ENCODE measurements at regions not wholly inside any gene's neighbourhood (a gene's known extent, or its start where the extent isn't known, plus 50 kb on each side); places are given as distances from the start of the nearest gene placed in this dataset.

GRCh38 chr14:76957224-76957891, 71.2 kb downstream of the IRF2BPL start:
- Histone ChIP-seq H3K4me1 (replicated peaks in 1 of 2) (peaks cover 44 to 59% of the 10 kb centered on the region in 2 donors), H3K4me3 (no peak overlapping the region)

GRCh38 chr14:76956316-76957090, 72.0 kb downstream of the IRF2BPL start:
- Histone ChIP-seq H3K36me3 (replicated peaks in 1 of 2) (no peaks in the 10 kb centered on the region), H3K4me1 (replicated peaks in 1 of 2) (peaks cover 42 to 52% of the 10 kb centered on the region in 2 donors), H3K27ac (peak overlapping the region; percentile 96 to 99 (median 97)), H3K27me3 (no peaks in the 10 kb centered on the region), H3K9me3 (replicated peaks in 1 of 3) (no peaks in the 10 kb centered on the region), H3K4me3 (peak overlapping the region in 1 of 4 donors; percentile 32)
- TF ChIP-seq CTCF (IDR thresholded peaks at IDR 0.05) (peak in 4 of 6 experiments; percentile 30 to 61 (median 38)), POLR2A (IDR thresholded peaks at IDR 0.05) (peak; percentile 35 to 65)
- peak; percentile 95 to 98 (median 96) for DNase-seq
- 0 to 2% (median 2%) methylated on average over 8 to 48 of the region's 48 CpGs for WGBS, 4 donors
- intact Hi-C loops (cut with DNase I), result loop anchor here (5.0 kb wide), 3 partner anchors 39 to 71 kb away; partner anchors contain the start of gene IRF2BPL (in 2 of the 2)

More at GRCh38 chr14:76957224-76957891, 71.2 kb downstream of the IRF2BPL start:
- Histone ChIP-seq H3K27ac (peak overlapping the region; percentile 96 to 99 (median 97)), H3K36me3 (replicated peaks in 1 of 2) (no peaks in the 10 kb centered on the region), H3K9me3 (replicated peaks in 1 of 3) (no peaks in the 10 kb centered on the region), H3K27me3 (no peaks in the 10 kb centered on the region)
- intact Hi-C loops (cut with DNase I), result loop anchor here (5.0 kb wide), 3 partner anchors 40 to 70 kb away; partner anchors contain the start of gene IRF2BPL (in 2 of the 2)
- TF ChIP-seq POLR2A (IDR thresholded peaks at IDR 0.05) (no peak), CTCF (IDR thresholded peaks at IDR 0.05) (no peak)
- 7 to 36% (median 30%) methylated on average over 3 to 4 of the region's 4 CpGs for WGBS, 4 donors
- no peak for DNase-seq

- TF ChIP-seq POLR2A (IDR thresholded peaks at IDR 0.05), result no peak
- TF ChIP-seq CTCF (IDR thresholded peaks at IDR 0.05), result no peak
- Histone ChIP-seq H3K4me1 (replicated peaks in 1 of 2) (peaks cover 40 to 46% of the 10 kb centered on the region in 2 donors), H3K36me3 (replicated peaks in 1 of 2) (no peaks in the 10 kb centered on the region), H3K9me3 (replicated peaks in 1 of 3) (no peaks in the 10 kb centered on the region), H3K27ac (peak overlapping the region; percentile 96 to 99 (median 97)), H3K4me3 (peak overlapping the region in 1 of 4 donors; percentile 32), H3K27me3 (no peaks in the 10 kb centered on the region)
- intact Hi-C loops (cut with DNase I), result loop anchor here (5.0 kb wide), 3 partner anchors 38 to 72 kb away; partner anchors contain the start of gene IRF2BPL (in 2 of the 2)
- DNase-seq, result peak in 6 of 7 donors; percentile 58 to 78 (median 70)
- 3 to 9% (median 4%) methylated on average over 13 of the region's 13 CpGs for WGBS, 4 donors
These were observed 72.8 kb downstream of the IRF2BPL start for GRCh38 chr14:76955575-76956315.

All from adrenal gland (tissue), 9 donors.